Activated CD8-positive, alpha-beta T cell treated with anti-CD3 and anti-CD28 coated beads, Interleukin-2, amount 10 ng/mL, durations not matched to agents 7 days and 5 days (primary cell): ENCODE measurements at regions not wholly inside any gene's neighbourhood (a gene's known extent, or its start where the extent isn't known, plus 50 kb on each side); places are given as distances from the start of the nearest gene placed in this dataset.
"Not testable (repeated sequence)": the region's sequence is repeated elsewhere in the genome, so short reads cannot be mapped to it uniquely, and the experiment has no call there.

Experiments used
- ATAC-seq: fragments of 150-1000 bp; cut with Tn5 transposase; one replicate; pipeline ENCODE4 v1.10.0; 2021; ENCODE audit warnings: moderate library complexity
- CTCF ChIA-PET: fragments of 350-600 bp; sonication (Branson Sonifier 250); formaldehyde crosslinking; loops from one replicate; lab custom pipeline; 2021; ENCODE audit warnings: antibody characterized with exemption; lab: Charles Lee
- POLR2A ChIA-PET: fragments of 350-600 bp; sonication (Branson Sonifier 250); formaldehyde crosslinking; loops from one replicate; lab custom pipeline; 2021; ENCODE audit warnings: antibody characterized with exemption; lab: Charles Lee
- DNase-seq: peaks from one replicate; pipeline ENCODE4 v3.0.0-alpha.2; 2020
- H3K27ac Mint-ChIP-seq: one replicate; pipeline ENCODE4 v1.8.0; 2021; ENCODE audit warnings: mild to moderate bottlenecking, mixed read lengths
- H3K27me3 Mint-ChIP-seq: one replicate; pipeline ENCODE4 v1.8.0; 2021; ENCODE audit warnings: low read depth, mixed read lengths
- H3K36me3 Mint-ChIP-seq: one replicate; pipeline ENCODE4 v1.8.0; 2021; ENCODE audit warnings: low read depth, mixed read lengths
- H3K4me1 Mint-ChIP-seq: one replicate; pipeline ENCODE4 v1.8.0; 2021; ENCODE audit warnings: low read depth, mixed read lengths
- H3K4me3 Mint-ChIP-seq: one replicate; pipeline ENCODE4 v1.8.0; 2021; ENCODE audit warnings: mild to moderate bottlenecking, mixed read lengths
- H3K9me3 Mint-ChIP-seq: one replicate; pipeline ENCODE4 v1.8.0; 2022; ENCODE audit warnings: mixed read lengths; ENCODE audit not compliant: insufficient read depth

DNA sequence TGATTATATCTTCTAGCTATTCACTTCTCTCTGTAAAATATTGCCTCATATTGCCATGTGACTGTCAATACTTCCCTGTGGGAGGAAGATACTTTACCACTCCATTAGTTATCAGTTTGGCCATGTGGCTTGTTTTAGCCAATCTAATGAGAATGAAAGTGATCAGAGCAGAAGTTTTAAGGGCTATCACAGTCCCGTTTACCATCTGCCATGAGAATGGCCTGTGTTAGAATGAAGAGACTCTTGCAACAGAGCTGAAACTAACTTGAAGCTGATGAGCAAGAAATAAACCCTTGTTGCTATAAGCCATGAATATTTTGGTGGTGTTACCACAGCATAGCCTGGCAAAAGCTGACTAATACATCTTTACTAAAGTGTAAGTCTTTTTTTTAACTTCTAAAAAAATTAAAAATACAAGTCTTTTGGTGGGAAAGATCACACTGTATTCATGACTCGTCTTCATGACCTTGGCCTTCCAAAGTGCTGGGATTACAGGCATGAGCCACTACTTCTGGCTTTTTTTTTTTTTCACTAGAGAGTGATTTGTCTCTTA lies 68.0 kb upstream of the CTNNA1 start:
- peaks cover 37% of the 10 kb centered on the region for H3K27me3 Mint-ChIP-seq
- no peaks in the 10 kb centered on the region for H3K9me3 Mint-ChIP-seq
- POLR2A ChIA-PET: no interaction called here
- H3K27ac Mint-ChIP-seq: no peak overlapping the region
- H3K4me1 Mint-ChIP-seq: no peaks in the 10 kb centered on the region
- DNase-seq: no peak
- no peak overlapping the region for H3K4me3 Mint-ChIP-seq
- CTCF ChIA-PET: no interaction called here
- no peak for ATAC-seq
- no peaks in the 10 kb centered on the region for H3K36me3 Mint-ChIP-seq

DNA sequence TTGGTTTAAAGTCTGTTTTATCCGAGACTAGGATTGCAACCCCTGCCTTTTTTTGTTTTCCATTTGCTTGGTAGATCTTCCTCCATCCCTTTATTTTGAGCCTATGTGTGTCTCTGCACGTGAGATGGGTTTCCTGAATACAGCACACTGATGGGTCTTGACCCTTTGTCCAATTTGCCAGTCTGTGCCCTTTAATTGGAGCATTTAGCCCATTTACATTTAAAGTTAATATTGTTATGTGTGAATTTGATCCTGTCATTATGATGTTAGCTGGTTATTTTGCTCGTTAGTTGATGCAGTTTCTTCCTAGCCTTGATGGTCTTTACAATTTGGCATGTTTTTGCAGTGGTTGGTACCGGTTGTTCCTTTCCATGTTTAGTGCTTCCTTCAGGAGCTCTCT lies 70.8 kb upstream of the CTNNA1 start:
- ATAC-seq, H3K27ac Mint-ChIP-seq, H3K4me3 Mint-ChIP-seq, CTCF ChIA-PET, H3K9me3 Mint-ChIP-seq, H3K36me3 Mint-ChIP-seq, DNase-seq, POLR2A ChIA-PET, H3K4me1 Mint-ChIP-seq: not testable (repeated sequence)
- H3K27me3 Mint-ChIP-seq: peaks cover 52% of the 10 kb centered on the region

DNA sequence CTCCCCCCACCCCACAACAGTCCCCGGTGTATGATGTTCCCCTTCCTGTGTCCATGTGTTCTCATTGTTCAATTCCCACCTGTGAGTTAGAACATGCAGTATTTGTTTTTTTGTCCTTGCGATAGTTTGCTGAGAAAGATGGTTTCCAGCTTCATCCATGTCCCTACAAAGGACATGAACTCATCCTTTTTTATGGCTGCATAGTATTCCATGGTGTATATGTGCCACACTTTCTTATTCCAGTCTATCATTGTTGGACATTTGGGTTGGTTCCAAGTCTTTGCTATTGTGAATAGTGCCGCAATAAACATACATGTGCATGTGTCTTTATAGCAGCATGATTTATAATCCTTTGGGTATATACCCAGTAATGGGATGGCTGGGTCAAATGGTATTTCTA lies 74.4 kb upstream of the CTNNA1 start:
- H3K4me3 Mint-ChIP-seq, H3K27ac Mint-ChIP-seq, ATAC-seq, POLR2A ChIA-PET, H3K36me3 Mint-ChIP-seq, H3K4me1 Mint-ChIP-seq, H3K9me3 Mint-ChIP-seq, DNase-seq, CTCF ChIA-PET: not testable (repeated sequence)
- peaks cover 60% of the 10 kb centered on the region for H3K27me3 Mint-ChIP-seq

DNA sequence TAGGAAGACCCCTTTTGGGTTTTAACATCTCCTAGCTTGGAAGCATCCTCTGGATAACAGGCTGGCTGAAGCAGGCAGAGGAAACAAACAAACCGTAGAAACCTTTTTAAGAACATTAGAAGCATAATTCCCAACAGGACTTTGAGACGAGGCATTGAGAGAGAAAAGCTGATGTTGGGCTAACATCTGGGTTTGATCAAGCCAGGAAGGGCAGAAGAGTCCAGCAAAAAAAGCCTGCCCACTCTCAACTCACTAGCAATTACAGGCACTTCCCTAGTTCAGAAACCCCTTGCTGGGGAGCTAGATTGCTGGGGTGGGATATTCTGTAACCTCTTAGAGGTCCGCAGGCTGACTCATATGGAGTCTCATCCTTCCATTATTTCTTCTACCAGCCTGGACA lies 75.4 kb upstream of the CTNNA1 start:
- Mint-ChIP-seq H3K4me1 (no peaks in the 10 kb centered on the region), H3K4me3 (no peak overlapping the region), H3K9me3 (peaks cover 5% of the 10 kb centered on the region), H3K27ac (no peak overlapping the region), H3K36me3 (no peaks in the 10 kb centered on the region), H3K27me3 (peaks cover 65% of the 10 kb centered on the region)
- ATAC-seq (no peak), DNase-seq (no peak)
- ChIA-PET POLR2A (no interaction called here), CTCF (no interaction called here)

DNA sequence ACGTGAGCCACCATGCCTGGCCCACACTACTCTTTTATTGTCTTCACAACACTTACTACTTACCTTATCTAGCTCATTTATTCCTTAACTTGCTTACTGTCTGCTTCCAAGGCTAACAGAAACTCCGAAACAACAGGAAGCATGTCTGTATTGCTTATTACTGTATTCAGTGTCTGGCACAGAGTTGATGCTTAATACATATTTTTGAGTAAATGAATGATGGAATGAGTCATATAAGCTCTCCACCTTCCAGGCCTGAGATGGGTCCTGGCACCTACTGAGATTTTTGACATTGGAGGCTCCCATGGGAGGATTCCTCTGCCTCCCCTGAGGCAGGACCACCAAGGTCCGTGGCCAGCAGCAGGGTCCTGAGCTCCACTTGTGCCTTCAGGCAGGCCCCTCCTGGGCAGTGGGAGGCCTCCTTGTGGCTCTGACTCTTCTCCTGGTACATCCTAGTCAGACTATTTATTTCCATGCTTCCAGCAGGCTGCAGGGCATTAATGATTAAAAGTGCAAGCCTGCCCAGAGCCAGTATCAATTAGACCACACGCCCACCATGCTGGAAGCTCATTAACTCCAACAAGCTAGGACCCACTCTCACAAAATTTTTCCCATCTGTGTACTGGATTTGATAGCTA lies 76.5 kb upstream of the CTNNA1 start:
- peaks cover 69% of the 10 kb centered on the region for H3K27me3 Mint-ChIP-seq
- H3K4me1 Mint-ChIP-seq: no peaks in the 10 kb centered on the region
- CTCF ChIA-PET: no interaction called here
- DNase-seq (no peak), ATAC-seq (no peak)
- no peak overlapping the region for H3K4me3 Mint-ChIP-seq
- POLR2A ChIA-PET: no interaction called here
- peaks cover 5% of the 10 kb centered on the region for H3K9me3 Mint-ChIP-seq
- no peaks in the 10 kb centered on the region for H3K36me3 Mint-ChIP-seq
- H3K27ac Mint-ChIP-seq: no peak overlapping the region

DNA sequence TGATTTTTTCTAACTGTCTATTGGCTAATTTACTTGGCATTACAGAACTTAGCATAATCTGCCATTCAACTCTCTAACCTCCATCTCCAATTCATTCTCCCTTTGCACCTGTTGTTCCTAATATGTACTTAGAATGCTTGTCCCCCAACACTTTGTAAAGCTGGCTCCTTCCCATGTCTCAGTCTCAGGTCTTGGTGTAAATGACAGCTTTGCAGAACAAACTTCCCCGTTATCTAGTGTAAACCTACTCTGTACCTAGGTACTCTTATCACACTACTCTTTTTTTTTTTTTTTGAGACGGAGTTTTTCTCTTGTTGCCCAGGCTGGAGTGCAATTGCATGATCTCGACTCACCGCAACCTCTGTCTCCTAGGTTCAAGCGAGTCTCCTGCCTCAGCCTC lies 77.2 kb upstream of the CTNNA1 start:
- ChIA-PET POLR2A (no interaction called here), CTCF (no interaction called here)
- no peak overlapping the region for H3K27ac Mint-ChIP-seq
- DNase-seq (no peak), ATAC-seq (no peak)
- peaks cover 5% of the 10 kb centered on the region for H3K9me3 Mint-ChIP-seq
- H3K4me1 Mint-ChIP-seq: no peaks in the 10 kb centered on the region
- H3K4me3 Mint-ChIP-seq: no peak overlapping the region
- H3K27me3 Mint-ChIP-seq: peaks cover 68% of the 10 kb centered on the region
- H3K36me3 Mint-ChIP-seq: no peaks in the 10 kb centered on the region

DNA sequence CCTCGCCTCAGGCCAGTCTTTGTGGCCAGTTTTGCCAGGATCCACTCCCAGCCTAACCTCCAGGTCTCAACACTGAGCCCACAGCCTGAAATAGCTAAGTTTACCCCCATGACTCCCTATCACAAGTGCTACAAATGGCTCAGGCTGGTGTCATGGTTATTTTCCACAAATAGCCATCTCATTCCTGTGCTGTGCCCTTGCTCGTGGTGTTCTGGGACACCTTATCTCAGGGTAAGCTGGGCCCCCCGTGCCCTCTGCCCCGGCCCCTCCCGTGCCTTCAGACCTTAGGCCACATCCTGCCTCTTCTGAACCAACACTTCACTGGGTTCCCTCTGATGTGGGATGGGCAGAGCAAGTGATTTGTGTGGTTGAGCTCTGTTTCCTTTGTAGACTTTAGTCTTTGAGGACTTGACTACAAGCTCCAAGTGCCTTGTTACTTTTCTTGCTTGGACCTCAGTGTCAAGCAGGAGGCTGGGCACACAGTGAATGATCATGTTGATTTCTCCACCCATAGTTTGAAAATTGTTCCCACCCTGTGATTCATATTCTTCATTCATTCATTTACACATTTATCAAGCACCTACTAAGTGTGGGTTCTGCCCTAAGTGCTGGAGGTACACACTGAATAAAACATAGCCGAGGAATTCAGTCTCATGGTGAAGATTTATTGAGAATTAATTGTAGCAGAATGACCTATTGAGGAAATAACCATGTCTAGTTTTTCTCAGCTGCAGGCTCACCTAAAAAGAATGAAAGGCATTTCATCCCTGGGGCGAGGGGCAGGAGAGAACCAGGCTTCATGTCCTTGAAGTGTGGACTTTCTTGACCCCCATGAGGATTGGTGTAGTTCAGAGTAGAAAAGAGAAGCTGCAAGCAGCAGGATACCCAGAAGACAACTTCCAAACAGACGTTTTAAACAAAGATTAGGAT lies 84.5 kb upstream of the CTNNA1 start:
- ATAC-seq: peak; percentile 91
- CTCF ChIA-PET: interaction anchor here (1.0 kb wide), 2 partner anchors 15 to 93 kb away, joined by 3 to 5 read pairs; partner anchors contain the start of gene HSPA9
- Mint-ChIP-seq H3K27me3 (peaks cover 77% of the 10 kb centered on the region), H3K36me3 (no peaks in the 10 kb centered on the region), H3K4me3 (no peak overlapping the region), H3K4me1 (peaks cover 20% of the 10 kb centered on the region), H3K9me3 (no peaks in the 10 kb centered on the region), H3K27ac (no peak overlapping the region)
- POLR2A ChIA-PET: no interaction called here
- peak; percentile 81 for DNase-seq

DNA sequence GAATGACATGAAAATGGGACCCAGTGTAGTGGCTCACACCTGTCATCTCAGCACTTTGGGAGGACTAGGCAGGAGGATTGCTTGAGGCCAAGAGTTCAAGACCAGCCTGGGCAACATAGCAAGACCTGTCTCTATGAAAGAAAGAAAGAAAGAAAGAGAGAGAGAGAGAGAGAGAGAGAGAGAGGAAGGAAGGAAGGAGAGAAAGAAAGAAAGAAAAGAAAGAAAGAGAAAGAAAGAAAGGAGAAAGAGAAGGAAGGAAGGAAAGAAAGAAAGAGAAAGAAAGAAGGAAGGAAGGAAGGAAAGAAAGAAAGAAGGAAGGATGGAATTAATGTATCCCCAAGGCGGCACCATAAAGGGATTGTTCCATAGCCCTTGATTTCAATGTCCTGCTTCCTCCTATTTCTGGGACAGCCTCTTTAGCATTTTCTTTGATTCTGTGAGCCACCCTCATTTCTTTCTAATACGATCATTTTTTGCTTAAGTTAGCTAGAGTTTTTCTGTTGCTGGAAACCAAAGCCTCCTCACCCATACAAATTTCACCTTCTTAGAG lies 85.4 kb upstream of the CTNNA1 start:
- POLR2A ChIA-PET, H3K4me3 Mint-ChIP-seq, ATAC-seq, DNase-seq, H3K27ac Mint-ChIP-seq, H3K9me3 Mint-ChIP-seq, H3K36me3 Mint-ChIP-seq: not testable (repeated sequence)
- Mint-ChIP-seq H3K27me3 (peaks cover 75% of the 10 kb centered on the region), H3K4me1 (peaks cover 28% of the 10 kb centered on the region)
- CTCF ChIA-PET: interaction anchor here (1.0 kb wide), 1 partner anchor 14 kb away, joined by 5 read pairs; no protein-coding TSS in a partner anchor

DNA sequence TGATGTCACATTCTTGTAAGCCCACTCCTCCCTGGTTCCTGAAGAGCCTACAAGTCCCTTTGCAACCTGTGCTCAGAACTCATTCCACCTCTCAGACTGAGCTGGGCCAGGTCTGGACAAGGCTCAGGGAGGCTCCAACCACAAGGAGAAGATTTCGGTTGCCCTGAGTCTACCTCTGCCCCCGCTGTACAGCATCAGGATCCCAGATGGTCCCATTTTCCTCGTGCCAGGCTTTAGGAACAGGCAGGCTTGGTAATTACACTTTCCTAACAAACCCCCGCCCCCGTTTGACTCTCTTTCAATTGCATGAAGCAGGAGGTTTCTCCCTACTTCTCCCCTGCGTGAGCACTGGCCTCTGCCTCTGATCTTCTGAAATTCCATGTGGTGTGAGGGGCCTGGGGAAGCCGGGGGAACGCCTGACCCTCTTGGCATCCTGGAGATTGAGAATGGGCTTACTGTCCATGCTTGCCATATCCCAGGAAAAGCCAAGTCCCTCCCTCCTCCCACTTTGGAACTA lies 86.9 kb upstream of the CTNNA1 start:
- H3K4me3 Mint-ChIP-seq: no peak overlapping the region
- DNase-seq (no peak), ATAC-seq (no peak)
- POLR2A ChIA-PET: no interaction called here
- CTCF ChIA-PET: no interaction called here
- H3K27me3 Mint-ChIP-seq: peaks cover 75% of the 10 kb centered on the region
- no peak overlapping the region for H3K27ac Mint-ChIP-seq
- no peaks in the 10 kb centered on the region for H3K9me3 Mint-ChIP-seq
- no peaks in the 10 kb centered on the region for H3K36me3 Mint-ChIP-seq
- H3K4me1 Mint-ChIP-seq: peaks cover 31% of the 10 kb centered on the region

DNA sequence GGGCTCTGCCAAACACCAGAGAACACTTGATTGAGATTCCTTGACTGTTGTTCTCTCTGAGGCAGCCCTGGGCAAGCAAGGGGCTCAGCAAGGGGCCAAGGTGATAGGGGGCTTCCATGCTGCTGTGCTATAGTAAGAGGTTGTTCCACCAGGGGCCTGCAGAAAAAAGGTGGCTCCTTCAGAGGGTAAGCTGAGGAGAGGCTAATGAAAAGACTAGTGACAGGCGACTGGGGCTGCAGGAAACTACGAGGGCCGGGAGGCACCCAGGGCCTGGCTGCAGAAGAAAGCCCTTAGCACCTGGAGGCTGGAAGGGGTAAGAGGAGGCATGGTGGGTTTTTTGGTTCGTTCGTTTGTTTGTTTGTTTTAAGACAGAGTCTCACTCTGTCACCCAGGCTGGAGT lies 88.0 kb upstream of the CTNNA1 start:
- ChIA-PET CTCF (interaction anchor here (0.6 kb wide), 1 partner anchor 160 kb away, joined by 3 read pairs; no protein-coding TSS in a partner anchor), POLR2A (no interaction called here)
- peaks cover 80% of the 10 kb centered on the region for H3K27me3 Mint-ChIP-seq
- H3K36me3 Mint-ChIP-seq: no peaks in the 10 kb centered on the region
- no peak for ATAC-seq
- no peak overlapping the region for H3K4me3 Mint-ChIP-seq
- no peak overlapping the region for H3K27ac Mint-ChIP-seq
- H3K4me1 Mint-ChIP-seq: peaks cover 31% of the 10 kb centered on the region
- no peaks in the 10 kb centered on the region for H3K9me3 Mint-ChIP-seq
- no peak for DNase-seq

DNA sequence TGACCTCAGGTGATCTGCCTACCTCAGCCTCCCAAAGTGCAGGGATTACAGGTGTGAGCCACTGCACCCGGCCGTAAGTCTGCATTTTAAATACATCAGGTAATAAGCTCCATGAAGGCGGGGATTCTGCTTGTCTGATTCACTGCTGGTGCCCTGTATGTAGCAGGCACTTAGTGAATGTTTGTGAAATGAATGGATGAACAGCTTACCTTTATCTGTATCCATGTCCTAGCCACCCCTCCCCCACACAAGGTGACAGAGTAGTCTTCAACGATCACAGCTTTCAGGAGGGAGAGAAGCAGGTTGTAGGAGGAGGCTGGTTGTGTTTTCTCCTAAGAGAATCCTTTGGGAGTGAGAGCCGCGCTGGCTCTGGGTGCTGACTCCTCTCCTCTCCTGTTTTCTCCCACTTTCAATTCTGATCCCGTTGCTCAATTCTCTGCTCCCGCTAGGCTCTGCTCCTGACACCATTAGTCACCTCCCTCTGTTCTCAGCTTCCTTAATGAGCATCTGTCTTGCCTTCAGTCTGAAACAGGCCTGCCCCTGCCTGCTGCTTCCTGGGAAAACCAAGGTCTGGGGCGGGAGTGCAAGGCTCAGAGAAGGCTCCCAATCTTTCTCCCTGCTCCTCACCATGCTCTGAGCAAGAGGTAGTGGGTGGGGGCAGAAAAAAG lies 88.8 kb upstream of the CTNNA1 start:
- Mint-ChIP-seq H3K4me3 (no peak overlapping the region), H3K9me3 (no peaks in the 10 kb centered on the region), H3K4me1 (peaks cover 30% of the 10 kb centered on the region), H3K27me3 (peaks cover 81% of the 10 kb centered on the region), H3K27ac (no peak overlapping the region), H3K36me3 (no peaks in the 10 kb centered on the region)
- CTCF ChIA-PET: interaction anchor here (0.6 to 1.2 kb wide), 2 partner anchors 11 to 161 kb away, joined by 3 to 4 read pairs; no protein-coding TSS in a partner anchor
- POLR2A ChIA-PET: no interaction called here
- ATAC-seq (no peak), DNase-seq (no peak)
